GM12891 (cell line): ENCODE measurements at regions not wholly inside any gene's neighbourhood (a gene's known extent, or its start where the extent isn't known, plus 50 kb on each side); places are given as distances from the start of the nearest gene placed in this dataset.

Source experiments
- DNase-seq: peaks from one replicate; pipeline ENCODE4 v3.0.0; 2011; ENCODE audit warnings: low spot score; ENCODE audit not compliant: insufficient read length
- FAIRE-seq: peaks from 2 replicates; lab custom pipeline; 2011; peaks lifted over from hg19 to GRCh38; lab: Jason Lieb, UNC
- PAX5 ChIP-seq: IDR thresholded peaks from 2 replicates; pipeline ENCODE4 v1.6.1; 2011; ENCODE audit warnings: low read length, moderate library complexity, mild to moderate bottlenecking; ENCODE audit not compliant: insufficient read depth, severe bottlenecking
- POLR2A ChIP-seq: IDR thresholded peaks from 2 replicates; pipeline ENCODE4 v1.6.1; 2011; ENCODE audit warnings: low read depth, low read length, control low read depth
- POLR2AphosphoS5 ChIP-seq: IDR thresholded peaks from 2 replicates; pipeline ENCODE4 v1.6.1; 2011; ENCODE audit warnings: low read depth, low read length, control low read depth
- POU2F2 ChIP-seq: IDR thresholded peaks from 2 replicates; pipeline ENCODE4 v1.6.1; 2011; ENCODE audit warnings: low read depth, mild to moderate bottlenecking, control low read depth, low read length, moderate library complexity
- SPI1 ChIP-seq: IDR thresholded peaks from 2 replicates; pipeline ENCODE4 v1.6.1; 2011; ENCODE audit warnings: low read depth, low read length, control low read depth
- TAF1 ChIP-seq: IDR thresholded peaks from 2 replicates; pipeline ENCODE4 v1.6.1; 2011; ENCODE audit warnings: low read depth, low read length, control low read depth

DNA sequence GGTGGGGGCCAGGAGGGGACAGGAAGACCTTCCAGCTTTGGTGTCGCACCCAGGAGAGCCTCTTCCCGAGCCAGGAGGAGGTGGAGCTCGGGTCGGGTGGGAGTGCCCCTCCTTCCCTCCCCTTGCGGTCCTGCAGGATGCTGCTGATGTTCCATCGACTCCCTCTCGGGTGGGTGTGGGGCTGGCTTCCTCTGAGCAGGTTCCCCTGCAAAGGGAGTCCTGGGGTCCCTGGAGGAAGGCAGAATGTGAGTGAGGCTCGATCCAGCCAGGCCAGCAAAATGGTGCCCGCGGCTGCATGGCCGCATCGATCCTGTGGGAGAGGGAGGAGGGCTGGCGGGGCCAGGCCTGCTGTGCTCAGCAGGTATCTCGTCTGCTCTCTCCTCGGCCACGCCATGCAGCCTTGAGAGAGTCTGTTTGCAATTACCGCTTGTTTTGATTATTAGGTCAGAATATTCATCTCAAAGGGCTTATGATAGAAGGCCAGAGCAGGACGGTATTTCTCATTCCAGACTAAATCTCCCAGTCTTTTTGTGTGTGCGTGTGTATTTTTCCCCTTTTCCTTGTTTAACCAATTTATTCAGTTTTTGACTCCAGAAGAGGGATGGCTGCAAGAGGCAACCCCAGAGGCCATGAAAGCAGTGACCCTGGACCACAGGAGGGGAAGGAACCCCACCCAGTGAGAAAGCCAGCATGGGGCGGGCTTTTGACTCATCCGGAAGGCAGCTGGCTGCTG, 137.3 kb upstream of the ZMIZ1 start:
- DNase-seq (no peak), FAIRE-seq (no peak)
- TF ChIP-seq POLR2AphosphoS5: no peak
- TF ChIP-seq POLR2A: no peak
- no peak for TF ChIP-seq POU2F2
- no peak for TF ChIP-seq PAX5
- no peak for TF ChIP-seq TAF1

DNA sequence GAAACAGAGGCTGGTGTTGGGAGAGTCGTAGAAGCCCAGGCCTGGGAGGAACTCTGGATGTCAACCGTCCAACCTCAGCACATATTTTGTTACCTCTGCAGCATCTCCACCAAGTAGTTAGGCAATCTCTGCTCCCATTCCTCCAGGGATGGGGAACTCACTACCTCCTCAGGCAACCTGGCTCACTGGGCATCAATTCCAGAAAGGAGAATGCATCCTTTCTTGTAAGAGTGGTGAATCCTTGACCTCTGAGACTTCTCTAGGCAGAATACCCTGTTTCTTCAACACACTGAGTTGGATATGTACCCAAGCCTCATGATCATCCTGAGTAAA, 136.7 kb upstream of the ZMIZ1 start:
- DNase-seq: no peak
- no peak for TF ChIP-seq TAF1
- TF ChIP-seq POLR2A: no peak
- no peak for TF ChIP-seq PAX5
- TF ChIP-seq SPI1: no peak
- TF ChIP-seq POLR2AphosphoS5: no peak
- no peak for TF ChIP-seq POU2F2
- no peak for FAIRE-seq

DNA sequence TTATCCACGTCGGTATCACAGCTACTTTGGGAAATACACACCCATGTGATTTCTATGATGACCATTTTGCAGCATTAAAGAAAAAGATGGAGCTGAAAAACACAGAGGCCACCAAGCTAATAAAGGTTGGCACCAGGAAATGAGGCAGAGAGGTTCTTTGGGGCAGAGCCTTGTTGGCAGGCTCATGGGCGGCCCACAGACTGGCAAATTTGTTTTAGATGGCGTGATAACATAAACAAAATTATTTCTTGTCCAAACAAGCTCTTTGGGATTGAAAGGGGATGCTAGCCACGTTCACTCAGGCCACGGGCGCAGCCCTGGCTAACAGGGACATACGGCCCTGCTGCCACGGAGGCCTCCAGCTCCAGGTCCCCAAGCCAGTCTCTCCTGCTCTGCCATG, 135.9 kb upstream of the ZMIZ1 start:
- DNase-seq (no peak), FAIRE-seq (no peak)
- no peak for TF ChIP-seq SPI1
- TF ChIP-seq POLR2A: no peak
- no peak for TF ChIP-seq PAX5
- TF ChIP-seq POU2F2: no peak
- TF ChIP-seq POLR2AphosphoS5: no peak
- no peak for TF ChIP-seq TAF1

DNA sequence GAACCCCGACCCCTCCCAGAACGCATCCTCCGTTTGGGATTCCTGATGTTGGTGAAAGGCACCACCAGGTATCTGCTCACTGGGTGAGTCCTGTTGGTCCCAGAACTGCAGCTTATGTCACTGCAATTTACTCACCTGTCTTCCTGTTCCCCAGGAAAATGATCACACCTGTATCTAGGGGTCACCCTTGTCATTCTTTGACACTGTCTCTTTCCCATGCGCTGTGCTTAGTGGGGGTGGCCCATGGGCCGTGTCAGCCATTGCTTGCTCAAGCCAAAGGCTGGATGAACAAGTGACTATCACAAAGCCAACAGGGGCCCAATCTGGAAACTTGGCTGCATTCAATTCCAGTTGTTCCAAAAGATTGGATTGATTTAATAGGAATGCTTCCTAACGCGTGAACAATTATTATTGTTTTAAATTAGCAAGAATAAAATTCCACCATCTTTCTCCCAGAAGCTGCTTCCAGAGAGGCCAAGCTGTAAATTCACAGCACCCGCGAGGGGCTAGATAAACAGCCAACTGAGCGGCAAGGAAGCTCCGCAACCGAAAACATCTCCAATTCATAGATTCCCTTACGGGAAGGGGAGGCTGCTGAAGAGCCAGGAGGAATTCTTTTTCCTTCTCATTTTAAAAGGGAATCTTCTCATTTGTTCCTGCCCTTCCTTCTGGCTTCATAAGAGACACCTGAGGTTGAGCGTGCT, 134.8 kb upstream of the ZMIZ1 start:
- DNase-seq (no peak), FAIRE-seq (no peak)
- TF ChIP-seq TAF1: no peak
- no peak for TF ChIP-seq POLR2AphosphoS5
- TF ChIP-seq POLR2A: no peak
- no peak for TF ChIP-seq SPI1
- no peak for TF ChIP-seq PAX5

DNA sequence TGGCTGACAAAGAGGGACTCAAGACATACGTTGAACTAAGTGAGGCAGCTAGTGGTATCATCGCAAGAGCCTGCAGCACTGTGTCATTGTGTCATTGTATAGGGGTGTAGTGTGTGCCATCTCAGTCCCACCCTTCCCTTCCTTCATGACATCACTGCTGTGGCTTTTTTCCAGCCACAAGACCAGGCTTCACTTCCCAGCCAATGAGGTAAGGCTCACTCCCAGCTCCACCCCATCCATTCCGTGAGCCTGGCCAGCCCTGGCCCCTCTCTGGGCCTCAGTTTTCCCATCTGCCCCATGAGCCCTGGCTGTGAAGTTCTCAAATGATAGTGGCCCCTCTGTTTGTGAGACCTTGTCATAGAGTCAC, 134.3 kb upstream of the ZMIZ1 start:
- FAIRE-seq: no peak
- TF ChIP-seq SPI1 (no peak), POU2F2 (no peak), POLR2A (no peak), TAF1 (no peak), POLR2AphosphoS5 (no peak), PAX5 (no peak)
- DNase-seq: no peak

DNA sequence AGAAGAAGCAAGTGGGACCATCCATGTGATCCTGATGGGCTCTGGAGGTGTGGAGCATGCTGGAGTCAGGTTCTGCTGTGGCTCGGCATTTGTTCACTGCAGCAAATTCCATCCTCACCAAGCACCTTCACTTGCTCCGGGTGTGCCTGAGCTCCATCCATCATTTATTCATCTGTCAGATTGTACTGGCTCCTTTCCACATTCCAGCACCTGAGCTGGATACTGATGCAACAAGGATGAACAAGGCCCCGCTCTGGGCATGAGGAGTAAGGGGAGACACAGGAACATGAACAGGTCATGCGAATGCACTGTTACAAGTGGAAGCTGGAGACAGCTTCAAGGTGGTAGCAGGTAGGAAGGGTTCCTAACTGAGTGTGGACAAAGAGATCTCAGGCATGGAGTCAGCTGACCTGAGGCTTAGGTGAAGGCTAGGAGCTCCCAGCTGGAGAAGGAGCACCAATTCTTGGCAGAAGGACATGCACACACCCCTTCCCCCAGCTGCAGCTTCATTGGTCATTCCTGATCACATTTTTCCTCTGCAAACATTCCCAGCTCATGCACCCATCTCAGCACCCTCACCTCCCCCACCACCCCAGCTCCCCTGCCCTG, 133.7 kb upstream of the ZMIZ1 start:
- TF ChIP-seq POU2F2: no peak
- no peak for TF ChIP-seq TAF1
- no peak for TF ChIP-seq POLR2A
- TF ChIP-seq PAX5: no peak
- TF ChIP-seq POLR2AphosphoS5: no peak
- TF ChIP-seq SPI1: no peak
- DNase-seq (no peak), FAIRE-seq (no peak)

DNA sequence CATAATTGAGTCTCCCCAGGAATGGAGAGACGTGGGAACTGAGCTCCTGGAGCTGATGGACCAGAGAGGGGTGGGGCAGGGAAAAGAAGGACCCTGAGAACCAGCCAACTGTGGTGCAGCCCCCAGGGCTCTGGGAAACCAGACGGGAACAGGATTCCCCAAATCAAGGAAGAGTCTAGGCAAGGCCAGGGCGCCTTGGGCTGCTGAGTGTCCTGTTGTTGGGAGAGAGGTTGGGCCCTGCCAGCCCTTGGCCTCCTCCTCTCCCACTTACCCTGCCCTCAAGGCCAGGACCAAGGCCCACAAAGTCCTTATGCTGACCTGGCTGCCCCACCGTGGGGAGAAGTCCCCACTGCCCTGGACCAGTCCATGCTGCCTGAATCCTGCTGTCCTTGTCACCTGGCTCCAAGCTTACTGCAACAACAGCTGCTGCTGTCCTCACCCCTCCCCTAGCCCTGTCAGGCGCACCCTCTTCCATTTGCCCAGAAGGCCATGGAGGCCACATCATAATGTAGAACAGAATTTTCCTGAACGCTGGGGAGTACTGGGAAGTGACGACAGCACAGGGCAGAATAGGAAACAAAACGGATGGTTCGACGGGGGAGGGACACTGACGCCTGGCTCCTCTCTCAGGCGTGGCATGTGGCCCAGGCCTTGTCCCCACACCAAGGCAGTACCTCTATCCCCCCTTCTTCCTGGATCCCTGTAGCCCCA, 132.9 kb upstream of the ZMIZ1 start:
- DNase-seq (no peak), FAIRE-seq (no peak)
- TF ChIP-seq TAF1 (no peak), PAX5 (no peak), POLR2AphosphoS5 (no peak), POLR2A (no peak), POU2F2 (no peak), SPI1 (no peak)

DNA sequence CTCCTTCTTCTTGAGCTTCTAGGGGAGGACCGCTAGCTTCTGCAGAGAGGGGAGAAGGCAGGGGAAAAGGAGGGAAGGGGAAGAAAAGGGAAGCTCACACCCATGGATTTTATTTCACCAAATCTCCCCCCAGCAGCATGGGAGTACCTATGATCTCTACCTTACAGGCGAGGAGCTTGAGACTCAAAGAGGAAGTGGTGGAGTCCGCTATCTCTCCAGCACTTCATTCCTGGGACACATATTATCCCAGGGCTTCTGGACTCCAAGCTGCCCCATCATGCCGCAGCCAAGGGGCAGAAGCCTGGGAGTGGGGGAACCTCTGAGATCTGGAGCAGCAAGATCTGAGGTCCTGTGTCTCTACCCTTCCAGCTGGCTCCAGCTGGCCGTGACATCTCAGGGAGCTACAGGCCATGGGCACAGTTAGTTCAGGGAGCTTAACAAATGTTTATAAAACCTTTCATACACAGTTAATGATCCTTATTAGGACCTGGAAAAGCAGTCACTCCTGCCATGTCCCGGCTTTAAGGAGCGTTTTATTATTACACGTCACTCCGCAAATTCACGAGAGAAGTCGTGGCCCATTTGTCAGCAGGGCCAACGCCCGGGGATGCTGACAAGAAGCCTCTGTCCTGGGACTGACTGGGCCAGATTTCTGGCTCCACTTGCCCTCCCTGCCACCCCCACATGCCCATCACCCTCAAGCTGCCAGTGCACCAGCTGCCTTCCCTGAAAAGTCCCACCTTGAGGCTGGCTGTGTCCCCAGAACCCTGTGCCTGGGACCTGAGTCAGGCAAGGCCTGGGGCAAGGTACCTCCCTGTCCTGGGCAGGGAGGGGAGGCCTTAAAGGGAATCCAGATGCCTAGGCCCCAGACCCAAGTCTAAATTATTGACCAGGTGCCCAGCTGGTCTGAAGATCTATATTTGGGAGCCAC, 132.1 kb upstream of the ZMIZ1 start:
- DNase-seq (no peak), FAIRE-seq (no peak)
- no peak for TF ChIP-seq PAX5
- TF ChIP-seq SPI1: no peak
- TF ChIP-seq POU2F2: no peak
- no peak for TF ChIP-seq TAF1
- TF ChIP-seq POLR2A: no peak
- no peak for TF ChIP-seq POLR2AphosphoS5
